Peyer's patch (tissue), 4 donors: ENCODE measurements at regions not wholly inside any gene's neighbourhood (a gene's known extent, or its start where the extent isn't known, plus 50 kb on each side); places are given as distances from the start of the nearest gene placed in this dataset.

Experiments
- DNase-seq, 3 donors: peaks; one replicate each; pipeline ENCODE4 v3.0.0-alpha.2; 2017 to 2019
- H3K27ac ChIP-seq, 4 donors: fragments of 200-600 bp; sonication (generic); one replicate each; pipeline ENCODE4 v1.5.1; 2016 to 2019
- H3K27me3 ChIP-seq, 2 donors: fragments of 200-600 bp; sonication (generic); one replicate each; pipeline ENCODE4 v1.5.1; 2019
- H3K36me3 ChIP-seq, 3 donors: fragments of 200-600 bp; sonication (generic); one replicate each; pipeline ENCODE4 v1.5.1; 2016 to 2019
- H3K4me1 ChIP-seq, 4 donors: fragments of 200-600 bp; sonication (generic); one replicate each; pipeline ENCODE4 v1.5.1; 2016 to 2019
- H3K4me3 ChIP-seq, 4 donors: fragments of 200-600 bp; sonication (generic); 1 replicate in 3 of 4; 2 replicates in 1 of 4; pipeline ENCODE4 v1.5.1; 2016 to 2019; ENCODE audit warnings: mild to moderate bottlenecking in 1 of 4
- H3K9me3 ChIP-seq, 4 donors: fragments of 200-600 bp; sonication (generic); one replicate each; pipeline ENCODE4 v1.5.1; 2016 to 2019; ENCODE audit warnings: mild to moderate bottlenecking in 1 of 4
- POLR2A ChIP-seq, 2 donors: fragments of 450-650 bp; IDR thresholded peaks; one replicate each; pipeline ENCODE4 v1.5.1; 2017; ENCODE audit warnings: antibody characterized with exemption in 2 of 2, mild to moderate bottlenecking in 2 of 2, moderate library complexity in 2 of 2
- TF ChIP-seq, protein P1 (sequence below), 6 experiments: fragments of 450-650 bp in 4 of 6; fragments of 200-600 bp in 2 of 6; sonication (generic) in 1 of 6; IDR thresholded peaks; one replicate each; pipeline ENCODE4 v1.5.1; 2017 to 2019; ENCODE audit warnings: antibody characterized with exemption in 6 of 6, mild to moderate bottlenecking in 3 of 6, moderate library complexity in 1 of 6

GRCh38 chr5:164000819-164001218 lies 495.4 kb downstream of the MAT2B start:
- Histone ChIP-seq H3K9me3 (no peaks in the 10 kb centered on the region), H3K27me3 (no peaks in the 10 kb centered on the region), H3K4me1 (no peaks in the 10 kb centered on the region), H3K36me3 (no peaks in the 10 kb centered on the region), H3K4me3 (no peak overlapping the region), H3K27ac (no peak overlapping the region)
- no peak for DNase-seq
- TF ChIP-seq POLR2A (IDR thresholded peaks at IDR 0.05) = no peak
- TF ChIP-seq, protein P1, sequence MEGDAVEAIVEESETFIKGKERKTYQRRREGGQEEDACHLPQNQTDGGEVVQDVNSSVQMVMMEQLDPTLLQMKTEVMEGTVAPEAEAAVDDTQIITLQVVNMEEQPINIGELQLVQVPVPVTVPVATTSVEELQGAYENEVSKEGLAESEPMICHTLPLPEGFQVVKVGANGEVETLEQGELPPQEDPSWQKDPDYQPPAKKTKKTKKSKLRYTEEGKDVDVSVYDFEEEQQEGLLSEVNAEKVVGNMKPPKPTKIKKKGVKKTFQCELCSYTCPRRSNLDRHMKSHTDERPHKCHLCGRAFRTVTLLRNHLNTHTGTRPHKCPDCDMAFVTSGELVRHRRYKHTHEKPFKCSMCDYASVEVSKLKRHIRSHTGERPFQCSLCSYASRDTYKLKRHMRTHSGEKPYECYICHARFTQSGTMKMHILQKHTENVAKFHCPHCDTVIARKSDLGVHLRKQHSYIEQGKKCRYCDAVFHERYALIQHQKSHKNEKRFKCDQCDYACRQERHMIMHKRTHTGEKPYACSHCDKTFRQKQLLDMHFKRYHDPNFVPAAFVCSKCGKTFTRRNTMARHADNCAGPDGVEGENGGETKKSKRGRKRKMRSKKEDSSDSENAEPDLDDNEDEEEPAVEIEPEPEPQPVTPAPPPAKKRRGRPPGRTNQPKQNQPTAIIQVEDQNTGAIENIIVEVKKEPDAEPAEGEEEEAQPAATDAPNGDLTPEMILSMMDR (IDR thresholded peaks at IDR 0.05) = no peak

GRCh38 chr5:164002214-164002613 lies 496.8 kb downstream of the MAT2B start:
- no peak for DNase-seq
- Histone ChIP-seq H3K9me3 (no peaks in the 10 kb centered on the region), H3K4me1 (no peaks in the 10 kb centered on the region), H3K27ac (no peak overlapping the region), H3K27me3 (no peaks in the 10 kb centered on the region), H3K36me3 (no peaks in the 10 kb centered on the region), H3K4me3 (no peak overlapping the region)
- TF ChIP-seq POLR2A (IDR thresholded peaks at IDR 0.05) = no peak
- TF ChIP-seq, protein P1 (IDR thresholded peaks at IDR 0.05) = no peak

GRCh38 chr5:164002628-164003027 lies 497.2 kb downstream of the MAT2B start:
- no peaks in the 10 kb centered on the region for H3K9me3 ChIP-seq
- no peaks in the 10 kb centered on the region for H3K27me3 ChIP-seq
- DNase-seq = no peak
- TF ChIP-seq, protein P1 (IDR thresholded peaks at IDR 0.05) = no peak
- no peak for TF ChIP-seq POLR2A (IDR thresholded peaks at IDR 0.05)
- no peaks in the 10 kb centered on the region for H3K4me1 ChIP-seq
- no peak overlapping the region for H3K27ac ChIP-seq
- no peaks in the 10 kb centered on the region for H3K36me3 ChIP-seq
- H3K4me3 ChIP-seq = no peak overlapping the region

DNA sequence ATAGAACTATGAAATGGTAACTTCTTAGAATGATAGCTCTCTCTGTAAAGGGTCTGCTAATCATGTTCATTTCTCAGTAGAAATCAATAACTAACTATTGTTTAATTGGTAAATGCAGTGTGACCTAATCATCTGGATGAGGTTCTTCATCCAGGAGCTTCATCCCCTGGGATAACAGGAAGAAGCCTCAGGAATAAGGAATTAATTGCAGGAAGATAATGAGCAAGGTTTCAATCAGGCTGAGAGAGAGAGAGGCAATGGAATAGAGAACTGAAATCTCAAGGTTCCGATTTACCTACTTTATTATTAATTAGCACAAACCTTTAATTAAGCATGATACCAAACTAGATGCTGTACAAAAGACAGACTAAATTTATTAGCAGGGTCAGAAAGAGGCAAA lies 499.7 kb downstream of the MAT2B start:
- Histone ChIP-seq H3K27me3 (no peaks in the 10 kb centered on the region), H3K27ac (no peak overlapping the region), H3K4me3 (no peak overlapping the region), H3K36me3 (no peaks in the 10 kb centered on the region), H3K9me3 (no peaks in the 10 kb centered on the region), H3K4me1 (no peaks in the 10 kb centered on the region)
- TF ChIP-seq POLR2A (IDR thresholded peaks at IDR 0.05) = no peak
- TF ChIP-seq, protein P1 (IDR thresholded peaks at IDR 0.05) = no peak
- no peak for DNase-seq

DNA sequence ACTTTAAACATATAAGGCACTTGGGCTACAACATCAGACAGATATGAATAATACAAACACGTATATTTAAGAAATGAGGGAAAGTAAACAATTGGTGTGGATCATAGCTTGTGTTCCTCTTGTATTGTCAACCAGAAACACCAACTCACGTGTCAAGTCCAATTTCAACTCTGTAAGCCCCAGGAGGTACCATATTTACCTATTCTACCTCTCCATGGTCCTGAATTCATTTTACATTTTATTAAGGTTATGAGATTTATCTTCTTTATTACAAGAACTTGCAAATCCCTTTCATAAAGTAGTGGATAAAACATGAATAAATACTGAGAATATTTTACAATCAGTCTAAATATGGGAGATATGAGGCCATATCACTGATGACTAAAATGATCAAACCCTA lies 501.6 kb downstream of the MAT2B start:
- no peak for TF ChIP-seq POLR2A (IDR thresholded peaks at IDR 0.05)
- TF ChIP-seq, protein P1 (IDR thresholded peaks at IDR 0.05) = no peak
- Histone ChIP-seq H3K27ac (no peak overlapping the region), H3K4me3 (no peak overlapping the region), H3K4me1 (no peaks in the 10 kb centered on the region), H3K9me3 (no peaks in the 10 kb centered on the region), H3K36me3 (no peaks in the 10 kb centered on the region), H3K27me3 (no peaks in the 10 kb centered on the region)
- no peak for DNase-seq

DNA sequence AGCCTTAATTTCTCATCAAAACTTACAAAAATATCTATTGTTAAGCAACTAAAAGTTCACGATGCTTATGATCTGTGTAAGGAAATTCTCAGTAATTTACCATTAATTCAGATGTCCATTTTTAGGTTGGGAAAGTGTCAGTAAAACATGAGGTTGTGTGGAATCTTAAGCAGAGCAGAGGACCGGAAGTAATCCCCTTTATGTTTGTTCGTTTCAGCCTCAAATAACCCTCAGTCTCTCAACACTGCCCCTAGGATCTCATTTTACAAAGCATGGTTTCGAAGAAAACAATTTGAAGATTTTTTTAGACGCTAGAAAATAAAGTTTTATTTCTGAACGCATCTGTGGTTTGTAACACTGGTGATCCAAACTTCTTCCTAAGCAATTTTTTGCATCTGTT lies 504.2 kb downstream of the MAT2B start:
- no peaks in the 10 kb centered on the region for H3K27me3 ChIP-seq
- no peaks in the 10 kb centered on the region for H3K9me3 ChIP-seq
- H3K36me3 ChIP-seq = no peaks in the 10 kb centered on the region
- no peak overlapping the region for H3K4me3 ChIP-seq
- no peak overlapping the region for H3K27ac ChIP-seq
- H3K4me1 ChIP-seq = no peaks in the 10 kb centered on the region
- DNase-seq = no peak
- TF ChIP-seq, protein P1 (IDR thresholded peaks at IDR 0.05) = no peak
- no peak for TF ChIP-seq POLR2A (IDR thresholded peaks at IDR 0.05)
